GM21723 (cell line): ENCODE measurements at regions not wholly inside any gene's neighbourhood (a gene's known extent, or its start where the extent isn't known, plus 50 kb on each side); places are given as distances from the start of the nearest gene placed in this dataset.
"Not testable (repeated sequence)": the region's sequence is repeated elsewhere in the genome, so short reads cannot be mapped to it uniquely, and the experiment has no call there.

Source experiments
- ATAC-seq: cut with Tn5 transposase; IDR thresholded peaks from one replicate; pipeline ENCODE4 v1.9.1; 2021; ENCODE audit warnings: mild to moderate bottlenecking, moderate library complexity; ENCODE audit not compliant: unreplicated experiment

GRCh38 chr2:185625604-185626003 lies 113.0 kb upstream of the FSIP2 start:
- ATAC-seq, result no peak

- ATAC-seq, result peak; percentile 77
Observed at GRCh38 chr2:185628985-185629384, 109.6 kb upstream of the FSIP2 start.

- ATAC-seq, result no peak
Observed at GRCh38 chr2:185633621-185634020, 105.0 kb upstream of the FSIP2 start.

GRCh38 chr2:185638771-185639170 lies 99.8 kb upstream of the FSIP2 start:
- ATAC-seq, result no peak

- no peak for ATAC-seq
Observed at GRCh38 chr2:185640588-185640987, 98.0 kb upstream of the FSIP2 start.

- ATAC-seq, result no peak
Observed at GRCh38 chr2:185643434-185643833, 95.2 kb upstream of the FSIP2 start.

GRCh38 chr2:185644828-185645227 lies 93.8 kb upstream of the FSIP2 start:
- no peak for ATAC-seq

- ATAC-seq, result no peak
Observed at GRCh38 chr2:185645529-185645928, 93.1 kb upstream of the FSIP2 start.

- ATAC-seq, result no peak
Observed at GRCh38 chr2:185658750-185659149, 79.9 kb upstream of the FSIP2 start.

- ATAC-seq, result no peak
Observed at GRCh38 chr2:185663811-185664210, 74.8 kb upstream of the FSIP2 start.

GRCh38 chr2:185664384-185664783 lies 74.2 kb upstream of the FSIP2 start:
- ATAC-seq, result no peak

GRCh38 chr2:185665251-185665814 lies 73.3 kb upstream of the FSIP2 start:
- no peak for ATAC-seq

GRCh38 chr2:185667452-185667851 lies 71.2 kb upstream of the FSIP2 start:
- no peak for ATAC-seq

GRCh38 chr2:185668710-185669109 lies 69.9 kb upstream of the FSIP2 start:
- ATAC-seq, result no peak

GRCh38 chr2:185674232-185674631 lies 64.4 kb upstream of the FSIP2 start:
- no peak for ATAC-seq

- ATAC-seq, result no peak
Observed at GRCh38 chr2:185676316-185676715, 62.3 kb upstream of the FSIP2 start.

- ATAC-seq, result not testable (repeated sequence)
Observed at GRCh38 chr2:185687001-185687400, 51.6 kb upstream of the FSIP2 start.

GRCh38 chr2:185687967-185688366 lies 50.6 kb upstream of the FSIP2 start:
- no peak for ATAC-seq
